ENCODE measurements at regions not wholly inside any gene's neighbourhood (a gene's known extent, or its start where the extent isn't known, plus 50 kb on each side); places are given as distances from the start of the nearest gene placed in this dataset.

- TF ChIP-seq CTCF (IDR thresholded peaks at IDR 0.05) (no peak), POLR2A (IDR thresholded peaks at IDR 0.05) (no peak)
- Histone ChIP-seq H3K4me3 (no peak overlapping the region), H3K36me3 (ENCODE audit: low read depth, missing control alignments) (no peaks in the 10 kb centered on the region), H3K9me3 (no peaks in the 10 kb centered on the region), H3K27ac (no peak overlapping the region), H3K27me3 (no peaks in the 10 kb centered on the region), H3K4me1 (no peaks in the 10 kb centered on the region)
- no peak for DNase-seq
- WGBS, 2 donors = 85% methylated on average over 3 of the region's 3 CpGs
- intact Hi-C loops (cut with DNase I; ENCODE audit: low total_unique reads) = no loop called here
Measured at GRCh38 chr3:81952141-81952540, 190.7 kb upstream of the GBE1 start.

- no peaks in the 10 kb centered on the region for H3K9me3 ChIP-seq
- no peaks in the 10 kb centered on the region for H3K27me3 ChIP-seq
- intact Hi-C loops (cut with DNase I; ENCODE audit: low total_unique reads) = no loop called here
- H3K4me3 ChIP-seq = no peak overlapping the region
- no peak for DNase-seq
- TF ChIP-seq POLR2A (IDR thresholded peaks at IDR 0.05) (no peak), CTCF (IDR thresholded peaks at IDR 0.05) (no peak)
- no peak overlapping the region for H3K27ac ChIP-seq
- no peaks in the 10 kb centered on the region for H3K36me3 ChIP-seq (ENCODE audit: low read depth, missing control alignments)
- no peaks in the 10 kb centered on the region for H3K4me1 ChIP-seq
- 70 to 71% methylated on average over 4 of the region's 4 CpGs for WGBS, 2 donors
Measured at GRCh38 chr3:81951636-81952035, 190.2 kb upstream of the GBE1 start.

- Histone ChIP-seq H3K4me1 (no peaks in the 10 kb centered on the region), H3K36me3 (ENCODE audit: low read depth, missing control alignments) (no peaks in the 10 kb centered on the region), H3K4me3 (no peak overlapping the region), H3K9me3 (no peaks in the 10 kb centered on the region), H3K27me3 (no peaks in the 10 kb centered on the region), H3K27ac (no peak overlapping the region)
- intact Hi-C loops (cut with DNase I; ENCODE audit: low total_unique reads) = no loop called here
- 79 to 84% methylated on average over 6 of the region's 6 CpGs for WGBS, 2 donors
- TF ChIP-seq POLR2A (IDR thresholded peaks at IDR 0.05) (no peak), CTCF (IDR thresholded peaks at IDR 0.05) (no peak)
- DNase-seq = no peak
Measured at GRCh38 chr3:81951106-81951505, 189.7 kb upstream of the GBE1 start.

- H3K36me3 ChIP-seq (ENCODE audit: low read depth, missing control alignments) = no peaks in the 10 kb centered on the region
- H3K4me1 ChIP-seq = no peaks in the 10 kb centered on the region
- DNase-seq = no peak
- H3K9me3 ChIP-seq = no peaks in the 10 kb centered on the region
- H3K27ac ChIP-seq = no peak overlapping the region
- WGBS, 2 donors = 93 to 94% methylated on average over 1 of the region's 1 CpG
- H3K27me3 ChIP-seq = no peaks in the 10 kb centered on the region
- TF ChIP-seq CTCF (IDR thresholded peaks at IDR 0.05) = no peak
- TF ChIP-seq POLR2A (IDR thresholded peaks at IDR 0.05) = no peak
- no peak overlapping the region for H3K4me3 ChIP-seq
- intact Hi-C loops (cut with DNase I; ENCODE audit: low total_unique reads) = no loop called here
Measured at GRCh38 chr3:81947359-81947758, 185.9 kb upstream of the GBE1 start.

GRCh38 chr3:81938681-81939080, 177.2 kb upstream of the GBE1 start:
- intact Hi-C loops (cut with DNase I; ENCODE audit: low total_unique reads) = no loop called here
- H3K4me1 ChIP-seq = no peaks in the 10 kb centered on the region
- TF ChIP-seq CTCF (IDR thresholded peaks at IDR 0.05) (no peak), POLR2A (IDR thresholded peaks at IDR 0.05) (no peak)
- H3K4me3 ChIP-seq = no peak overlapping the region
- H3K9me3 ChIP-seq = no peaks in the 10 kb centered on the region
- H3K27me3 ChIP-seq = no peaks in the 10 kb centered on the region
- DNase-seq = no peak
- H3K27ac ChIP-seq = no peak overlapping the region
- no peaks in the 10 kb centered on the region for H3K36me3 ChIP-seq (ENCODE audit: low read depth, missing control alignments)

Measured in testis (tissue), 2 donors.